Endothelial cell of umbilical vein (primary cell): ENCODE measurements at regions not wholly inside any gene's neighbourhood (a gene's known extent, or its start where the extent isn't known, plus 50 kb on each side); places are given as distances from the start of the nearest gene placed in this dataset.

Experiments
- BruUV-seq: library from RNA; stranded (reverse); fragments of 400-500 nt; replicated peaks from 2 replicates; lab custom pipeline; 2021; lab: Mats Ljungman, UMichigan
- CTCF ChIA-PET: fragments of 300-600, 350-600 bp; sonication (Branson Sonifier 250); formaldehyde crosslinking; loops from one replicate; lab custom pipeline; 2021; ENCODE audit warnings: antibody characterized with exemption, inconsistent platforms; lab: Charles Lee
- POLR2A ChIA-PET: fragments of 300-600, 350-600 bp; sonication (Branson Sonifier 250); formaldehyde crosslinking; loops from one replicate; lab custom pipeline; 2021; ENCODE audit warnings: antibody characterized with exemption, inconsistent platforms; lab: Charles Lee
- DNase-seq: peaks from one replicate; pipeline ENCODE4 v3.0.0-alpha.2; 2011; ENCODE audit warnings: low read depth, low spot score
- FAIRE-seq: peaks from 2 replicates; lab custom pipeline; 2011; peaks lifted over from hg19 to GRCh38; lab: Jason Lieb, UNC
- H2AFZ ChIP-seq: 2 replicates; pipeline ENCODE4 v1.6.0; 2012; ENCODE audit warnings: low read depth, low read length, control low read depth, inconsistent platforms
- H3K27ac ChIP-seq: 2 replicates; pipeline ENCODE4 v1.5.1; 2011; ENCODE audit warnings: low read depth, mild to moderate bottlenecking, control low read depth, low read length, moderate library complexity; ENCODE audit not compliant: insufficient read depth
- H3K27me3 ChIP-seq, 2 experiments: 2 replicates each; pipeline versions ENCODE4 v1.6.0 to v1.6.1; 2011; ENCODE audit warnings: low read length in 2 of 2, mixed read lengths in 1 of 2; ENCODE audit not compliant: control insufficient read depth in 2 of 2, insufficient read depth in 2 of 2
- H3K36me3 ChIP-seq, 2 experiments: 2 replicates in 1 of 2; 3 replicates in 1 of 2; pipeline ENCODE4 v1.5.1; 2011; ENCODE audit warnings: low read length in 2 of 2, mild to moderate bottlenecking in 1 of 2, moderate library complexity in 1 of 2; ENCODE audit not compliant: control insufficient read depth in 2 of 2, insufficient read depth in 2 of 2; ENCODE audit errors: extremely low read depth in 1 of 2
- H3K4me1 ChIP-seq: 3 replicates; pipeline ENCODE4 v1.5.1; 2011; ENCODE audit warnings: mild to moderate bottlenecking, low read length; ENCODE audit not compliant: control insufficient read depth, insufficient read depth; ENCODE audit errors: extremely low read depth
- H3K4me2 ChIP-seq: 2 replicates; pipeline ENCODE4 v1.6.1; 2011; ENCODE audit warnings: low read length, control low read depth, mixed read lengths; ENCODE audit not compliant: insufficient read depth
- H3K4me3 ChIP-seq, 3 experiments: fragments of 200-600 bp in 1 of 3; sonication (generic), shearing (Covaris generic) in 1 of 3; replicated peaks in 1 of 3; 2 replicates each; pipeline ENCODE4 v1.5.1; 2011 to 2016; ENCODE audit warnings: control low read depth in 3 of 3, low read length in 3 of 3, mild to moderate bottlenecking in 2 of 3, inconsistent platforms in 1 of 3, low read depth in 1 of 3, moderate library complexity in 1 of 3; ENCODE audit not compliant: insufficient read depth in 1 of 3
- H3K79me2 ChIP-seq: 2 replicates; pipeline ENCODE4 v1.6.0; 2012; ENCODE audit warnings: low read length, inconsistent platforms; ENCODE audit not compliant: control insufficient read depth, insufficient read depth
- H3K9ac ChIP-seq: replicated peaks from 2 replicates; pipeline ENCODE3; 2011; ENCODE audit warnings: low read length, control low read depth; ENCODE audit not compliant: insufficient read depth; ENCODE audit errors: extremely low read depth
- H3K9me1 ChIP-seq: replicated peaks from 3 replicates; pipeline ENCODE4 v1.6.0; 2011; ENCODE audit warnings: mild to moderate bottlenecking, low read length; ENCODE audit not compliant: control insufficient read depth, insufficient read depth; ENCODE audit errors: extremely low read depth
- H3K9me3 ChIP-seq: replicated peaks from 2 replicates; pipeline ENCODE4 v1.5.1; 2012; ENCODE audit warnings: low read length, inconsistent platforms; ENCODE audit not compliant: control insufficient read depth, insufficient read depth
- H4K20me1 ChIP-seq: replicated peaks from 2 replicates; pipeline ENCODE3; 2011; ENCODE audit warnings: mild to moderate bottlenecking, low read length; ENCODE audit not compliant: control insufficient read depth, insufficient read depth; ENCODE audit errors: extremely low read depth
- EZH2 ChIP-seq: IDR thresholded peaks from 2 replicates; pipeline ENCODE4 v1.6.1; 2012; ENCODE audit warnings: borderline replicate concordance, low read depth, mild to moderate bottlenecking, moderate library complexity, low read length, inconsistent platforms; ENCODE audit not compliant: severe bottlenecking
- FOS ChIP-seq: IDR thresholded peaks from 2 replicates; pipeline ENCODE4 v1.6.1; 2011; ENCODE audit warnings: mild to moderate bottlenecking, low read length, moderate library complexity, borderline replicate concordance; ENCODE audit not compliant: insufficient read depth
- GATA2 ChIP-seq: IDR thresholded peaks from 2 replicates; pipeline ENCODE4 v1.7.0; 2011; ENCODE audit warnings: low read depth, mild to moderate bottlenecking, moderate library complexity, mixed read lengths, low read length; ENCODE audit not compliant: insufficient read length, insufficient read depth
- JUN ChIP-seq: IDR thresholded peaks from 2 replicates; pipeline ENCODE4 v1.6.1; 2011; ENCODE audit warnings: borderline replicate concordance, low read depth; ENCODE audit not compliant: insufficient read length, insufficient read depth
- MAX ChIP-seq: IDR thresholded peaks from 2 replicates; pipeline ENCODE4 v1.6.1; 2011; ENCODE audit not compliant: insufficient read depth, insufficient read length
- MYC ChIP-seq: IDR thresholded peaks from one replicate; pipeline ENCODE4 v1.6.1; 2011; ENCODE audit warnings: mild to moderate bottlenecking, low read depth, low read length
- POLR2A ChIP-seq: IDR thresholded peaks from 2 replicates; pipeline ENCODE4 v1.6.1; 2012; ENCODE audit warnings: low read depth, mild to moderate bottlenecking, control low read depth, low read length
- POLR2AphosphoS5 ChIP-seq: IDR thresholded peaks from 2 replicates; pipeline ENCODE4 v1.6.1; 2012; ENCODE audit warnings: low read depth, mild to moderate bottlenecking, control low read depth, low read length, moderate library complexity; ENCODE audit not compliant: insufficient read depth
- dilution Hi-C: fragments of 300-500 bp; cut with MboI; formaldehyde crosslinking; loops from one replicate; pipeline ENCODE4 v1.15.0; 2019; ENCODE audit warnings: low sequenced_read_pairs; ENCODE audit not compliant: extremely low pct_ligation_motif_present
- intact Hi-C: fragments of 100-400 bp; cut with micrococcal nuclease; formaldehyde crosslinking; loops from one replicate; pipeline ENCODE4 v1.10.0; 2022
- TF ChIP-seq, protein P1 (sequence below), 2 donors: IDR thresholded peaks; 1 replicate in 1 of 2; 2 replicates in 1 of 2; pipeline ENCODE4 v1.5.1; 2011; ENCODE audit warnings: low read length in 2 of 2, mild to moderate bottlenecking in 2 of 2, moderate library complexity in 2 of 2, control low read depth in 1 of 2, inconsistent platforms in 1 of 2, low read depth in 1 of 2; ENCODE audit not compliant: insufficient read depth in 1 of 2; ENCODE audit errors: extremely low read depth in 1 of 2

- POLR2A ChIA-PET = no interaction called here
- dilution Hi-C loops = no loop called here
Measured at GRCh38 chr2:114022360-114023085, 132.6 kb downstream of the ACTR3 start.

More at GRCh38 chr2:114022360-114023085, 132.6 kb downstream of the ACTR3 start:
- intact Hi-C loops = no loop called here
- Histone ChIP-seq H3K9ac (no peak overlapping the region), H3K4me3 (no peak overlapping the region), H4K20me1 (no peaks in the 10 kb centered on the region), H3K36me3 (no peaks in the 10 kb centered on the region), H3K4me2 (no peak overlapping the region), H3K27me3 (no peaks in the 10 kb centered on the region), H3K9me1 (no peaks in the 10 kb centered on the region), H2AFZ (no peak overlapping the region), H3K9me3 (no peaks in the 10 kb centered on the region), H3K4me1 (no peaks in the 10 kb centered on the region), H3K79me2 (no peaks in the 10 kb centered on the region), H3K27ac (no peak overlapping the region)
- no peak for TF ChIP-seq MAX
- TF ChIP-seq EZH2 = no peak
- no peak for TF ChIP-seq MYC
- TF ChIP-seq POLR2A = no peak
- no peak for TF ChIP-seq POLR2AphosphoS5
- peak; percentile 45 for TF ChIP-seq GATA2
- TF ChIP-seq JUN = no peak
- TF ChIP-seq FOS = peak; percentile 49
- TF ChIP-seq, protein P1, sequence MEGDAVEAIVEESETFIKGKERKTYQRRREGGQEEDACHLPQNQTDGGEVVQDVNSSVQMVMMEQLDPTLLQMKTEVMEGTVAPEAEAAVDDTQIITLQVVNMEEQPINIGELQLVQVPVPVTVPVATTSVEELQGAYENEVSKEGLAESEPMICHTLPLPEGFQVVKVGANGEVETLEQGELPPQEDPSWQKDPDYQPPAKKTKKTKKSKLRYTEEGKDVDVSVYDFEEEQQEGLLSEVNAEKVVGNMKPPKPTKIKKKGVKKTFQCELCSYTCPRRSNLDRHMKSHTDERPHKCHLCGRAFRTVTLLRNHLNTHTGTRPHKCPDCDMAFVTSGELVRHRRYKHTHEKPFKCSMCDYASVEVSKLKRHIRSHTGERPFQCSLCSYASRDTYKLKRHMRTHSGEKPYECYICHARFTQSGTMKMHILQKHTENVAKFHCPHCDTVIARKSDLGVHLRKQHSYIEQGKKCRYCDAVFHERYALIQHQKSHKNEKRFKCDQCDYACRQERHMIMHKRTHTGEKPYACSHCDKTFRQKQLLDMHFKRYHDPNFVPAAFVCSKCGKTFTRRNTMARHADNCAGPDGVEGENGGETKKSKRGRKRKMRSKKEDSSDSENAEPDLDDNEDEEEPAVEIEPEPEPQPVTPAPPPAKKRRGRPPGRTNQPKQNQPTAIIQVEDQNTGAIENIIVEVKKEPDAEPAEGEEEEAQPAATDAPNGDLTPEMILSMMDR (IDR thresholded peaks at IDR 0.05; ENCODE audit: extremely low read depth in 1 of 2, insufficient read depth in 1 of 2, low read depth in 1 of 2, low read length in 2 of 2) = no peak
- CTCF ChIA-PET = no interaction called here
- DNase-seq (no peak), FAIRE-seq (no peak)
- no TSS peak for BruUV-seq
